HepG2 (cell line): ENCODE measurements at regions not wholly inside any gene's neighbourhood (a gene's known extent, or its start where the extent isn't known, plus 50 kb on each side); places are given as distances from the start of the nearest gene placed in this dataset.

Source experiments
- ARNT2 ChIP-seq: sonication (generic); formaldehyde crosslinking; IDR thresholded peaks from 2 replicates; pipeline ENCODE4 v1.8.0; 2022; ENCODE audit warnings: mild to moderate bottlenecking, low read depth, missing genetic modification reagents, moderate library complexity
- ATRX ChIP-seq: sonication (generic); formaldehyde crosslinking; IDR thresholded peaks from 2 replicates; pipeline ENCODE4 v1.4.0; 2020; ENCODE audit warnings: missing genetic modification reagents, borderline replicate concordance
- CBFB ChIP-seq: sonication (generic); formaldehyde crosslinking; IDR thresholded peaks from 2 replicates; pipeline ENCODE4 v1.4.0; 2020; ENCODE audit warnings: missing genetic modification reagents
- ELK4 ChIP-seq: sonication (generic); formaldehyde crosslinking; IDR thresholded peaks from 2 replicates; pipeline ENCODE4 v1.9.0; 2021; ENCODE audit warnings: missing genetic modification reagents, borderline replicate concordance
- KLF16 ChIP-seq, 2 experiments: sonication (generic) in 1 of 2; formaldehyde crosslinking in 1 of 2; IDR thresholded peaks; 2 replicates each; pipeline versions ENCODE4 v1.6.1 to v1.8.0; 2016 to 2023; ENCODE audit warnings: missing genetic modification reagents in 2 of 2, missing compliant biosample characterization in 1 of 2
- NBN ChIP-seq: fragments of 450-650 bp; conservative IDR thresholded peaks from 2 replicates; pipeline ENCODE4 v1.6.1; 2017
- NFAT5 ChIP-seq: sonication (generic); formaldehyde crosslinking; IDR thresholded peaks from 2 replicates; pipeline ENCODE4 v1.4.0; 2020; ENCODE audit warnings: missing genetic modification reagents
- NFE2L1 ChIP-seq: sonication (generic); formaldehyde crosslinking; IDR thresholded peaks from 2 replicates; pipeline ENCODE4 v1.4.0; 2020; ENCODE audit warnings: missing genetic modification reagents, mild to moderate bottlenecking, borderline replicate concordance
- PRDM15 ChIP-seq: sonication (generic); formaldehyde crosslinking; IDR thresholded peaks from 2 replicates; pipeline ENCODE4 v1.4.0; 2020; ENCODE audit warnings: missing genetic modification reagents
- SOX13 ChIP-seq, 3 experiments: fragments of 450-650 bp in 1 of 3; sonication (generic) in 1 of 3; formaldehyde crosslinking in 1 of 3; IDR thresholded peaks in 2 of 3; conservative IDR thresholded peaks in 1 of 3; 2 replicates each; pipeline versions ENCODE4 v1.5.0 to v1.6.1; 2016 to 2020; ENCODE audit warnings: antibody characterized with exemption in 1 of 3, mild to moderate bottlenecking in 1 of 3, missing compliant biosample characterization in 1 of 3, missing genetic modification reagents in 1 of 3, moderate library complexity in 1 of 3
- ZBTB7A ChIP-seq: sonication (generic); formaldehyde crosslinking; IDR thresholded peaks from 2 replicates; pipeline ENCODE4 v1.8.0; 2022; ENCODE audit warnings: mild to moderate bottlenecking, missing genetic modification reagents
- ZNF224 ChIP-seq: sonication (generic); formaldehyde crosslinking; IDR thresholded peaks from 2 replicates; pipeline ENCODE4 v1.5.0; 2020; ENCODE audit warnings: mild to moderate bottlenecking, missing genetic modification reagents
- ZNF792 ChIP-seq: IDR thresholded peaks from 2 replicates; pipeline ENCODE4 v1.6.1; 2016
- ZSCAN20 ChIP-seq: sonication (generic); formaldehyde crosslinking; IDR thresholded peaks from 2 replicates; pipeline ENCODE4 v1.4.0; 2020; ENCODE audit warnings: missing genetic modification reagents, mild to moderate bottlenecking, borderline replicate concordance

GRCh38 chr12:131407221-131408035 is 303.5 kb upstream of the SFSWAP start (continued):
- TF ChIP-seq ZSCAN20 (CRISPR knock-in tag): no peak
- no peak for TF ChIP-seq PRDM15 (CRISPR knock-in tag)
- TF ChIP-seq CBFB: no peak
- TF ChIP-seq ELK4: no peak
- no peak for TF ChIP-seq ARNT2 (CRISPR knock-in tag)
- no peak for TF ChIP-seq ZNF224 (CRISPR knock-in tag)
- TF ChIP-seq NFE2L1: no peak
- no peak for TF ChIP-seq KLF16 (CRISPR knock-in tag; IDR thresholded peaks at IDR 0.05)
- TF ChIP-seq SOX13 (IDR thresholded peaks at IDR 0.05): no peak
- TF ChIP-seq SOX13 (CRISPR knock-in tag; conservative IDR thresholded peaks at IDR 0.05 in 1 of 2, IDR thresholded peaks at IDR 0.05 in 1 of 2): no peak
- TF ChIP-seq NFAT5 (CRISPR knock-in tag): no peak
- no peak for TF ChIP-seq ZBTB7A (CRISPR knock-in tag)
- TF ChIP-seq ZNF792 (CRISPR knock-in tag): no peak
- TF ChIP-seq ATRX: no peak
- TF ChIP-seq NBN: no peak
